Stomach (tissue), 8 donors: ENCODE measurements at regions not wholly inside any gene's neighbourhood (a gene's known extent, or its start where the extent isn't known, plus 50 kb on each side); places are given as distances from the start of the nearest gene placed in this dataset.
A peak's percentile ranks its signal among the peaks of the same experiment; 100 is the strongest.

Source experiments
- DNase-seq, 2 donors: peaks; one replicate each; pipeline versions ENCODE4 v3.0.0 to v3.0.0-alpha.2; 2013 to 2019
- H3K27ac ChIP-seq, 5 donors: fragments of 200-600 bp in 4 of 5; sonication (generic) in 4 of 5; one replicate each; pipeline ENCODE4 v1.5.1; 2013 to 2019; ENCODE audit warnings: mild to moderate bottlenecking in 1 of 5, moderate library complexity in 1 of 5
- H3K27me3 ChIP-seq, 3 donors: fragments of 200-600 bp; sonication (generic); one replicate each; pipeline ENCODE4 v1.5.1; 2017 to 2019; ENCODE audit warnings: mixed run types in 1 of 3
- H3K36me3 ChIP-seq, 4 donors: fragments of 200-600 bp; sonication (generic); 1 replicate in 3 of 4; 2 replicates in 1 of 4; pipeline ENCODE4 v1.5.1; 2016 to 2019
- H3K4me1 ChIP-seq, 4 donors: fragments of 200-600 bp; sonication (generic); one replicate each; pipeline ENCODE4 v1.5.1; 2016 to 2019
- H3K4me3 ChIP-seq, 4 donors: fragments of 200-600 bp; sonication (generic) in 3 of 4; one replicate each; pipeline ENCODE4 v1.5.1; 2016 to 2019; ENCODE audit warnings: mild to moderate bottlenecking in 1 of 4
- H3K9me3 ChIP-seq, 4 donors: fragments of 200-600 bp; sonication (generic); one replicate each; pipeline ENCODE4 v1.5.1; 2016 to 2019
- EP300 ChIP-seq: sonication (generic); formaldehyde crosslinking; IDR thresholded peaks from one replicate; pipeline ENCODE4 v1.6.1; 2017; ENCODE audit warnings: antibody characterized with exemption
- POLR2A ChIP-seq, 4 donors: fragments of 450-650 bp; IDR thresholded peaks; one replicate each; pipeline ENCODE4 v1.6.1; 2016; ENCODE audit warnings: antibody characterized with exemption in 4 of 4, control low read depth in 2 of 4, mild to moderate bottlenecking in 1 of 4, moderate library complexity in 1 of 4
- POLR2AphosphoS5 ChIP-seq, 3 donors: sonication (generic); formaldehyde crosslinking; IDR thresholded peaks; one replicate each; pipeline ENCODE4 v1.6.1; 2016; ENCODE audit warnings: antibody characterized with exemption in 3 of 3
- WGBS, 5 donors: extraction: QIAGEN DNeasy Blood & Tissue Kit in 3 of 5; methylation state at CpG; one replicate each; pipeline versions ENCODE4 v1.1.5 to v1.1.7; 2013 to 2018; 5-methylcytosine and 5-hydroxymethylcytosine counted together
- intact Hi-C: fragments of 100-400 bp; cut with DNase I; formaldehyde crosslinking; loops from one replicate; pipeline ENCODE4 v1.15.1; 2023; ENCODE audit warnings: low total_unique reads
- TF ChIP-seq, protein P1 (sequence below), 7 experiments: fragments of 450-650 bp in 4 of 7; fragments of 200-600 bp in 3 of 7; sonication (generic) in 3 of 7; IDR thresholded peaks; one replicate each; pipeline ENCODE4 v1.5.1; 2016 to 2019; ENCODE audit warnings: antibody characterized with exemption in 7 of 7, control low read depth in 2 of 7, mild to moderate bottlenecking in 1 of 7
- donor health status: healthy with polysubstance abuse.
- donor health status: Bipolar disorder and iron deficiency.
- donor health status: healthy.

DNA sequence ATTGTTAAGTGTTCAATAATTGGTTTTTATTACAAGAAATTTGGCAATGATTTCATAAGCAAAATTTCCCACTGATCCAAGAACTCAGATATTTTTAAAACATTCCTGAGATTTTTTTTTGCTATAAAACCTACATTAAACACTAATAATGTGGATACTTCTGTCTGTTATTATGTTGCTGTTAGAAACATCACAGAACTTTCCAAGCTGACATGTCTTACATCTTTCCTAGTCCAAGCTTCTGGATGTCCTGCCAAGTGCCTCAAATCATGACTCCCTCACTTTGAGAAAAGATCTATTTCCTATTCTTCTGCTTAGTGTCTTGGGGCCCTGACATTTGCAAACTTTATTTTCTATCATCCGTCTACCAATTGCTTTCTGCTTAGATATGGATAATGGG lies 110.8 kb downstream of the RFPL4B start:
- TF ChIP-seq POLR2AphosphoS5 (IDR thresholded peaks at IDR 0.05) (no peak), POLR2A (IDR thresholded peaks at IDR 0.05) (no peak), EP300 (no peak)
- TF ChIP-seq, protein P1, sequence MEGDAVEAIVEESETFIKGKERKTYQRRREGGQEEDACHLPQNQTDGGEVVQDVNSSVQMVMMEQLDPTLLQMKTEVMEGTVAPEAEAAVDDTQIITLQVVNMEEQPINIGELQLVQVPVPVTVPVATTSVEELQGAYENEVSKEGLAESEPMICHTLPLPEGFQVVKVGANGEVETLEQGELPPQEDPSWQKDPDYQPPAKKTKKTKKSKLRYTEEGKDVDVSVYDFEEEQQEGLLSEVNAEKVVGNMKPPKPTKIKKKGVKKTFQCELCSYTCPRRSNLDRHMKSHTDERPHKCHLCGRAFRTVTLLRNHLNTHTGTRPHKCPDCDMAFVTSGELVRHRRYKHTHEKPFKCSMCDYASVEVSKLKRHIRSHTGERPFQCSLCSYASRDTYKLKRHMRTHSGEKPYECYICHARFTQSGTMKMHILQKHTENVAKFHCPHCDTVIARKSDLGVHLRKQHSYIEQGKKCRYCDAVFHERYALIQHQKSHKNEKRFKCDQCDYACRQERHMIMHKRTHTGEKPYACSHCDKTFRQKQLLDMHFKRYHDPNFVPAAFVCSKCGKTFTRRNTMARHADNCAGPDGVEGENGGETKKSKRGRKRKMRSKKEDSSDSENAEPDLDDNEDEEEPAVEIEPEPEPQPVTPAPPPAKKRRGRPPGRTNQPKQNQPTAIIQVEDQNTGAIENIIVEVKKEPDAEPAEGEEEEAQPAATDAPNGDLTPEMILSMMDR (IDR thresholded peaks at IDR 0.05): no peak
- H3K9me3 ChIP-seq: no peaks in the 10 kb centered on the region
- WGBS, 5 donors: 56 to 98% (median 89%) methylated on average over 1 of the region's 1 CpG
- H3K27ac ChIP-seq: no peak overlapping the region
- DNase-seq: peak in 1 of 2 donors; percentile 32
- H3K36me3 ChIP-seq: no peaks in the 10 kb centered on the region
- intact Hi-C loops: no loop called here
- H3K4me3 ChIP-seq: no peak overlapping the region
- H3K4me1 ChIP-seq: no peaks in the 10 kb centered on the region
- no peaks in the 10 kb centered on the region for H3K27me3 ChIP-seq

DNA sequence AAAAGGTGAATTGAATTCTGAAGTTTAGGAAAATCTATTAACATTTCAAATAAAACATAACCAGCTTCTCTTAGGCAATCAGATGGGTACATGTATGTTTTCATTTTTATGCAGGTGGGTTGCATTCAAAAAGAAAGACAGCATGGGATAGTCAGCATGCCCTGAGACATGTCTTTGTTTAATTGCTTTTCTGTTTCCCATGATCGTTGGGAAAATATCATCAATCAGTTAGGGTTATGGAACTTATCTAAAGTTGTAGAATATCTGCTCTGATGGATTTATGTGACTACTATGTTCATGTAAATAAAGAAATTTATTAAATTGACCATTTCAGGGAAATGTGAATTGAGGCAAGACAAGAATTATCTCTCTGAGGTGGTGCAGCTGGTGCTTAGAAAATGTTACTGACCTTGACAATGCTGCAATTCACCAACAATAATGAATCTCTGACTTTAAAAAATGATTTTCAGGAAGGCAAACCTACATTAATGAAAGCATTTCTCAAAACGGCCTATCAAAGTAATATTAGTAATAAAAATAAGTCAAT lies 112.7 kb downstream of the RFPL4B start:
- 43 to 57% (median 51%) methylated on average over 2 of the region's 2 CpGs for WGBS, 5 donors
- H3K4me3 ChIP-seq: no peak overlapping the region
- no peaks in the 10 kb centered on the region for H3K4me1 ChIP-seq
- no peaks in the 10 kb centered on the region for H3K36me3 ChIP-seq
- H3K27me3 ChIP-seq: no peaks in the 10 kb centered on the region
- H3K9me3 ChIP-seq: no peaks in the 10 kb centered on the region
- TF ChIP-seq POLR2AphosphoS5 (IDR thresholded peaks at IDR 0.05) (no peak), EP300 (no peak), POLR2A (IDR thresholded peaks at IDR 0.05) (no peak)
- TF ChIP-seq, protein P1 (IDR thresholded peaks at IDR 0.05): no peak
- intact Hi-C loops: no loop called here
- H3K27ac ChIP-seq: no peak overlapping the region
- no peak for DNase-seq

DNA sequence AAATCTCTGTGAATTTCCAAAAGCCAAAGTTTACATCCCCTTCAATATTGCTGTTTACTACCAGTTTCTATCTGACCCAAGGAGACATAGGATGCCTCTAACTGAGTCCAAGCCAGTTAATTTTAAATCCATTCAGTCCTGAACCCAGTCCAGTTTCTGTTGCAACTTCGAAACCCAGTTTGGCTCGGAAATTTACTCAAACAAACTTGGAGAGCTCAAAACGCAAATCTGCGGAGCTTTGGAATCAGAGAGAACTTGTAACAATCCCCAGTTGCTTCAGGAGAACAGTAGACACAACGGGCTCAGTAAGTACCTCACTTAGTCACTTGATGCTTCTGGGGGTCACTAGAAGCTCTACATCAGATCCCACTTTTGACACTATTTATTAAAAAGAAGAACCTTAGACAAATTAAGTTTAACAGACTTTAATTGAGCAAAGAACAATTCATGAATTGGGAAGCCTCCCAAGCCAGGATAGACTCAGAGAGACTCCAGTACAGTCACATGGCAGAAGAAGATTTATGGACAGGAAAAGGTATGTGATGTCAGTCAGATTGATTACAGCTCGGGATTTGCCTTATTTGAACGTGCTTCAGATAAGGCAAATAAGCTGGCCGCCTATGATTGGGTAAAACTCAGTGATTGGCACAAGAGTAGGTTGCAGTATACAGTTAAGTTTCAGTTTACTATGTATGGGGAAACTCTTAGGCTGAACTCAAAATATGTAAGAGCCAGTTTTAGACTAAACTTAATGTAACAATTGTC lies 118.0 kb downstream of the RFPL4B start:
- Histone ChIP-seq H3K9me3 (no peaks in the 10 kb centered on the region), H3K27me3 (no peaks in the 10 kb centered on the region), H3K27ac (no peak overlapping the region), H3K4me3 (no peak overlapping the region), H3K4me1 (no peaks in the 10 kb centered on the region), H3K36me3 (no peaks in the 10 kb centered on the region)
- WGBS, 5 donors: 57 to 63% (median 62%) methylated on average over 8 of the region's 8 CpGs
- TF ChIP-seq, protein P1 (IDR thresholded peaks at IDR 0.05): no peak
- TF ChIP-seq POLR2AphosphoS5 (IDR thresholded peaks at IDR 0.05) (no peak), POLR2A (IDR thresholded peaks at IDR 0.05) (no peak), EP300 (no peak)
- intact Hi-C loops: no loop called here
- no peak for DNase-seq

DNA sequence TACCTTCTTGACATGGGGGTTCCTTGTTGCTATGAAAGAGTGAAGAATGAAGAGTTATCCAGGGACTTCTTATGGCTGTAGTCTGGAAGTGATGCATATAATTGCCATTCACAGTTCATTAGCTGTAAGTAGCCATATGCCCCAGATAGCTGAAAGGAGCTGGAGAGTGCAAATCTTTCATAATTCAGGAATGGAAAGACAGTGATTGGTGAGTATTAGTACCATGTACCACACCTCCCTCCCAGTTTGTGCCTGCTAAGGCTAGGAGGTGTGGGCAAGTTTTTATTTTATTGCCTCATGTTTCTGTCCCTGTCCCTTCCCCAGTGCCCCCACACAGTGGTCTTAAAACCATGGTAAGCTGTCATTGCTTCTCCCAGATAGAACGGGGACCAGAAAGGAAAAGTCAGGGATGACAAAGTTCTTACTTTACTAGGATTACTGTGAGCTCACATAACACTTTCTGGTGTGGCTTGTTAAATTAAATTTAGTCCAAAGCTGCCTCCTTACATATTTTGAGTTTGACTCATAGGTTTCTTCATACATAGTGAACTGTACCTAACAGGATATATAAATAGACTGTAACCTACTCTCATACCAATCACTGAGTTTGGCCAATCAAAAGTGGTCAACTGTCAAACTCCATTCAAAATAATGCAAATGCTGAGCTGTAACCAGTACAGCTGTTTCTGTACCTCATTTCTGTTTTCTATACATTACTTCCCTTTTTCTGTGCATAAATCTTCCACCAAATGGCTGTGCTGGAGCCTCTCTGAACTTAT lies 119.4 kb downstream of the RFPL4B start:
- TF ChIP-seq POLR2AphosphoS5 (IDR thresholded peaks at IDR 0.05) (no peak), POLR2A (IDR thresholded peaks at IDR 0.05) (no peak), EP300 (no peak)
- TF ChIP-seq, protein P1 (IDR thresholded peaks at IDR 0.05): no peak
- Histone ChIP-seq H3K4me1 (peaks cover 0 to 8% (median 3%) of the 10 kb centered on the region in 4 donors), H3K27ac (no peak overlapping the region), H3K4me3 (no peak overlapping the region), H3K36me3 (no peaks in the 10 kb centered on the region), H3K27me3 (no peaks in the 10 kb centered on the region), H3K9me3 (no peaks in the 10 kb centered on the region)
- intact Hi-C loops: no loop called here
- DNase-seq: no peak
- 71 to 86% (median 83%) methylated on average over 1 of the region's 1 CpG for WGBS, 5 donors
